GM15510 (cell line): ENCODE measurements at regions not wholly inside any gene's neighbourhood (a gene's known extent, or its start where the extent isn't known, plus 50 kb on each side); places are given as distances from the start of the nearest gene placed in this dataset.

Source experiments
- POLR2A ChIP-seq: IDR thresholded peaks from 3 replicates; pipeline ENCODE4 v1.6.1; 2011; ENCODE audit warnings: borderline replicate concordance; ENCODE audit not compliant: insufficient read length; ENCODE audit errors: extremely low read depth

- no peak for TF ChIP-seq POLR2A
These were observed 104.1 kb downstream of the C11orf87 start for GRCh38 chr11:109526061-109526460.

- no peak for TF ChIP-seq POLR2A
These were observed 104.9 kb downstream of the C11orf87 start for GRCh38 chr11:109526931-109527330.

- no peak for TF ChIP-seq POLR2A
These were observed 105.5 kb downstream of the C11orf87 start for GRCh38 chr11:109527496-109527895.

GRCh38 chr11:109547356-109548027 lies 125.5 kb downstream of the C11orf87 start:
- no peak for TF ChIP-seq POLR2A

DNA sequence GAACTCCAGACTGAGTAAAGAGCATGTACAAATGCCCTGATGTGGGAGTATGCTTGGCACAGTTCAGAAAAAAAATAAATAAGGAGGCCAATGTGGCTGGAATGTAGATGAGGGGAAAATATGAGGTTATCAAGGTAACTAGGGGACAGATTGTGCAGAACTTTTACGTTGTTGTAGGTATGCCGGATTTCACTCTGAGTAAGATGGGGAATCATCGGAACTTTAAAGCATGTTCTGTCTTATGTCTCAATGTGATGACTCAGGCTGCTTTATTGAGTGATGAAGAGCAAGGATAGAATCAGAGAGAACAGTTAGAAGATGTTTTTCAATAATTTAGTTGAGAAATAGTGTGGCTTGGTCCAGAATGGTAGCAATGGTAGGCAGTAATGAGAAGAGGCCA lies 130.4 kb downstream of the C11orf87 start:
- no peak for TF ChIP-seq POLR2A

DNA sequence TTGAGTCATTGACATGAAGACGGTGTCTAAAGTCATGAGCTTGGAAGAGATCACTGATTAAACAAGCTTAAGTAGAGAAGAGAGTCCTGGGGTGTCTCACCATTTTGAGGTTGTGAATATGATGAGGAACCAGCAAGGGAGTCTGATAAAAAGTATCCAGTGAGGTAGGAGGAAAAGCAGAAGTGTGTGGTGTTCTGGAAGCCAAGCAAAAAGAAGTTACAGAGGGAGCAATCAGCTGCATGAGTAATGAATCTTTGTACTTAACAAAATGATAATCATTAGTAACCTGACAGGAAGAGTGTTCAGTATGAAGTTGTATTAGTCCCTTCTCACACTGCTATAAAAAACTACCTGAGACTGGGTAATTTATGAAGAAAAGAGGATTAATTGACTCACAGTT lies 131.3 kb downstream of the C11orf87 start:
- no peak for TF ChIP-seq POLR2A

DNA sequence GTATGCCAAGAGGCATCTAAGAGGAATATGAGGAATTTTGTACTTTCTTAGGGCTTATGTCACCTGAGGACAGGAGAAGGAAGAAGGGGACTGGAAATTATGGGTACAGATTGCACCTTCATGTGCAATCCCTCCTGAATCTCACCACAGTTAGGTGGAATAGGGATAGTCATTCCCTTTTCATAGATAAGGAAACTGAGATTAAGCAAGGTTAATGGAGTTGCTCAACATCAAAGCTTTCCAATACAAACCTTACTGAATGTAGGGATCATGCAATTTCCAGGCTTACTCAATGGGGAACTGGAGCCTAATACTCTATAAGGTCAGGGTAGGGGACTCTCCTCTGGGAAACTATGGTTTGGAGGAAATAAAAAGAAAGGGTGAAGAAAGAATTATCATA lies 133.0 kb downstream of the C11orf87 start:
- TF ChIP-seq POLR2A = no peak

GRCh38 chr11:109564241-109564640 lies 142.3 kb downstream of the C11orf87 start:
- no peak for TF ChIP-seq POLR2A

- no peak for TF ChIP-seq POLR2A
These were observed 160.5 kb downstream of the C11orf87 start for GRCh38 chr11:109582470-109582869.

DNA sequence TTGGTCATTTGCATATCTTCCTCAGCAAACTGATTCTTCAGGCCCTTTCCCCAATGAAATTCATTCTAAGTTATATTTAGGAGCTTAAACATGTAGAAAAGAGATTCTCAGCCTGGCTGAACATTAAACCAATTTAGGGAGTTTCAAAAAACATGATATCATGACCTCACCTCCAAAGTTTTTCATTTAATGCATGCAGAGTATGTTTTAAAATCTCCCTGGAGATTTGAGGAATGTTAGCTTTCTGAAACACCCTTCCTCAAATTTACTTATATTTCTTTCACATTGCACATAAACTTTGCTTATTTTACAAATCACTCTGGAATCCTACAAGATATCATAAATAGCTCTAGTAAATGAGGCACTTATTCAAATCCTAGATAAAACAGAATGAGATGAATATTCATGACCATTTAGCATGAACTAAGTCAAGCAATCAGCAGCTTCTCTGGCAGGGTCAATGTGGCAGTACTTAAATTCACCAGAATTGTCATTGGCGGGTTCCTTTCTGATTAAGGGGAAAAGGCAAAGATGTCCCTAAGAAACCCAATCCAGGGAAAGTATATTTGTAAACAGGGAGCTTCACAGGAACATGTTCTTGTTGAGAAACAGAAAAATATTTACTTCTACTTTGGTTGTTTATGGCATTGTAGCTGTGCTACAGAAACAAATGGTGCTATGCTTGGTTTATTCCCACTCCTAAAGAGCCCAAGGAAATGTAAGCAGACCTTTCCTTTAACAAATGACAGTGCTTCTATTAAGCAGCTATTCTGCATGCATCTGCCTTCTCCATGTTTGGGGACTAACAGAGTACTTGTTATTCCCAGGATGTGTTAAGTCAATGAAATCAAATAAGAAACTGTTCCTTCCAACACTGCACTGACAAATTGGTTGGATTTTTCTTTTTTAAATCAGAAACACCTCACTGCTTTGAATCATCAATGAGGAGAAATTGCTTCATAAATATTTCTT lies 162.3 kb downstream of the C11orf87 start:
- no peak for TF ChIP-seq POLR2A

DNA sequence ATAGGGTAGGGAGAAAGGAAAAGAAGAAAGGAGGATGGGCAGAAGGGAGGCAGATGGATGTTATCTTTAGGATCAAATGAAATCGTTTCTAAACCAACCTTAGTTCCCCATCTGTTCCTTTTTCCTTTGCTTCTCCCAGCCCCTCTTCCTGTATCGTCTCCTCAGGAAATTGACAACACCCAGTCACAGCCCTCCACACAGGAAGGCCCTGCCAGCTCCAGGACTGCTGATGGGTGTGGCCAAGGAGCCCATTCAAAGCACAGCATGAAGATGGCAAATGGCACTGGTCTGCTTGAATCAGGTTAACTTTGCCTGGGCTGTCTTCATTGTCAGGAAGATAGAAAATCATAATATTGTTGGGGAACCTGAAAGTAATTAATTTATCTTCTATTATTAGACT lies 164.8 kb downstream of the C11orf87 start:
- TF ChIP-seq POLR2A = no peak

- no peak for TF ChIP-seq POLR2A
These were observed 168.8 kb downstream of the C11orf87 start for GRCh38 chr11:109590782-109591181.

GRCh38 chr11:109597336-109597735 lies 175.3 kb downstream of the C11orf87 start:
- no peak for TF ChIP-seq POLR2A

DNA sequence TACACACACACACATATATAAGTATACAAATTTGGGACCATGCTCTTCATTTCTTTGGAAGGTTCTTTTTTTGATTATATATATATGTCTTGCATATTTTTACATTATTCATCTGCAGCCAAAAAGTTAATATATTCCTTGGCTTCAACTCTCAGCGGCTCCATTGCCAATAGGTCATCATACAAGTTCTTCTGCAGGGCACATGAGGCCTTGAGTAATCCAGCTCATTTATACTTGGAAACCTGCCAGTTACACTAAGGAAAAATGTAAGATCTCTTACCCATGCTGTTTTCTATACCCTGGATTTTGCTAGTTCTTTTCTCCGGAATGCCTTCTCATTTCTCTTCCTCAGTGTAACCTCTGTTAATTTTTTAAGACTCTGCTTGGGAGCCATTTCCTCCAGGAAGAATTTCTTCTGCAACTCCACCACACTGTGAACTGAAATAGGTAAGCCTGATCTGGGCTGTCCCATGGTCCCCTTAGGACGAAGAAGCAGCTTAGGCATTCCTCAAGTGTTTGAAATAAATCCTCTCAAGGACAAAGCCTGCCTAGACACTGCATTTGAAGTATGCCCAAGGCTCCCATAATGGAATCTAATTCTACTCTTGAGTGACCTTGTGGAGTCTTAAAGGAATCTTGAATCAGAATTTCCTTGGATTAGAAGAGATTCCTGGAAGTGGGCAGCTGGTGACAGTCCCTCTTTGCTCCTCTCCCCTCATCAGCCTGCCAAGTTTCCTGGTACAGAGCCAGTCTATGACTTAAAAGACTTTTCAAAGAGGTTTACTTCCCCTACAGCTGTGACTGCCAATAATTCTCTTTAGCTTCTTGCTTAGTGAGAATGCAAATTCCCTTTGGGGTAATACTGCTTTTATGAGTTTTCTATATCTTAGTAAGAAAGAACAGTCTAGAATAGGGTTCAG lies 182.8 kb downstream of the C11orf87 start:
- TF ChIP-seq POLR2A = no peak

DNA sequence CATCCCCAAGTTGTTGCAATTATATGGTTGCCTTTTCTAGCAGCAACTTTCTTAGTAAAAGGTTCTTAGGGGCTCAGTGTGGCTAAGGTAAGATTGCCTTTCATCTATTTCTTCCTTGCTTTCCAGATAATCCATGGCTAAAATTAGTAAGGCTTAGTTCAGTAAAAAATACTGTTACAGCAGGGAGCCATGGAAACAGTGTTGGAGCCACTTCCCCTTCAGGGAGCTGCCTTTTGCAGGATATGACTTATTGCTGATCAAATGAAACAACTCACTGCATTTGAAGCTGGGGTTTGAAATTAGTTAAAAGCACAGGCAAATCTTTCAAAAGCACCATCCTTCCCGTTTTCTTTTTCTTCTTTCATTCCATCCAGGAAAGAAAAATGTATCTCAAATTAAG lies 184.3 kb downstream of the C11orf87 start:
- no peak for TF ChIP-seq POLR2A
